NCI-H345 treated with DMSO at 0.1 percent for 48 hours (cell line): ENCODE measurements at regions not wholly inside any gene's neighbourhood (a gene's known extent, or its start where the extent isn't known, plus 50 kb on each side); places are given as distances from the start of the nearest gene placed in this dataset.

Experiments used
- DNase-seq: peaks from one replicate; lab custom pipeline; 2025; ENCODE audit not compliant: unreplicated experiment; lab: John Stamatoyannopoulos, UW

DNA sequence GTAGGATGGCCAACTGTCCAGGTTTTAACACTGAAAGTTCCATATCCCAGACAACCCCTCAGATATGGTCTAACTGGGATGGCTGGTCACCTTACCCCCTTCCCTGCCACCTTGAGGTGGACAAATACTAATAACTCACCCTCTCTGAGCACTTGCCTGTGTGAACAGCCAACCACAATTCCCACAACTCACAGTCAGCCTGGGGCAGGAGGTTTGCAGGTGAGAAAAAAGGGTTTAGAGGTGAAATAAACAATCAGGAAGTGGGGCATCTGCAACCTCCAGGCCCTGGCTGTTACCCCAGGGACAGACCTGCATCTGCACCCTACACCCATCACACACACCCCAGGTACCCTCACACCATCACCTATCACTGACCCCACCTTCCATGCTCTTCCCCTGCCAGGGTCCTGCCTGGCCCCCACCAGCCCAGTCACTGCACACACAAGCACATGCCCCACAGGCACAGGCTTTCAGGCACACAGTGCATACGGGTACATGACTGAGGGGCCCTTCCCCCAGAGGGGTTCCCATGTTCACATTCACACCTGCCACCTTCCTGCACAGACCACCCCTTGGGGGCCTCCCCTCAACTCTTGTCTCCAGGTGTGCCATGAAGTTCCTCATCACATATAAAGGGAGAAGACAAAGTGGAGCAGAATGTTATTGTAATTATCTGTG, 679.5 kb downstream of the MATN1 start:
- DNase-seq, result no peak

GRCh38 chr1:30043256-30043655, 680.1 kb downstream of the MATN1 start:
- DNase-seq, result no peak

- no peak for DNase-seq
Measured at GRCh38 chr1:30042438-30043147, 680.8 kb downstream of the MATN1 start.

GRCh38 chr1:30041741-30042437, 681.5 kb downstream of the MATN1 start:
- no peak for DNase-seq

- DNase-seq, result no peak
Measured at GRCh38 chr1:30040081-30041019, 683.0 kb downstream of the MATN1 start.

- no peak for DNase-seq
Measured at GRCh38 chr1:30039354-30040080, 683.9 kb downstream of the MATN1 start.

DNA sequence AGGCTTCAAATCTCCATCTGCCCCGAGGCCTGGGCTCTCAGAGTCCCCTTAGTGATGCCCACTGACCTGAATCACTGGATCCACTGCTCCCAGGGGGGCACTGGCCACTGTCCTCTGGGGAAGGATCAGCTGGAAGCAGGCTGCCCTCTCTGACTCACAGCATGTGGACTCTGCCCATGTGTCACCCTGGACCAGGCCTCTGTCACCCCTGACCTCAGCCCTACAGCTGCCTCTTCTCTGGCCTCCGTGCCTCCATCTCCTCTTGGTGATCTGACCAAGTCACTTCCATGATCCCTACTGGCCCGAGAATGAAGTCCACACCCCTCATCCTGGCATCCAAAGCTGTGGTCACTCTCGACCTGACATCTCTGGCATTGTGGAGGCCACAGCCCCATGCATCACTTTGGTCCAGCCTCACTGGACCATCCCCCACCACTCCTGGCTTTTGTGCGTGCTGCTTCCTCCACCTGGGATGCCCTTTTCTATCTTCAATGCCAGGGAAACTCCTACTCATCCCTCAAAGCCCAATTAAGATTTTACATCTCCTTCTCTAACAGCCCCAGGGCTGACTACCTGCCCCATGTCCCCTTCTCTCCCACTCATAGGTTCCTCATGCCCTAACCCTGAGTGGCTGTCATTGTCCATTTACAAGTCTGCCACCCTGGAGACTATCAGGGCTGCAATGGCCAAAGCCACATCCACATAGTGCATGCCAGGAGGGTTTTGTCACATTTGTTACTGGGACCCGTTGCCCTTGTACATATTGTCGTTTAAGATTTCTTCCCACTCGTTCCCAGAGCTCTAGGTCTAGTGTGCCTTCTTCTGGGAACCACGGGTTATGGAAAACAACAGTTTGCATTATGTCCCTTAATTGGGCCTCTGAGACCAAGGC, 685.0 kb downstream of the MATN1 start:
- no peak for DNase-seq

GRCh38 chr1:30037251-30038118, 685.9 kb downstream of the MATN1 start:
- DNase-seq, result no peak

- DNase-seq, result no peak
Measured at GRCh38 chr1:30036666-30037065, 686.7 kb downstream of the MATN1 start.

GRCh38 chr1:30036229-30036547, 687.2 kb downstream of the MATN1 start:
- DNase-seq, result no peak

DNA sequence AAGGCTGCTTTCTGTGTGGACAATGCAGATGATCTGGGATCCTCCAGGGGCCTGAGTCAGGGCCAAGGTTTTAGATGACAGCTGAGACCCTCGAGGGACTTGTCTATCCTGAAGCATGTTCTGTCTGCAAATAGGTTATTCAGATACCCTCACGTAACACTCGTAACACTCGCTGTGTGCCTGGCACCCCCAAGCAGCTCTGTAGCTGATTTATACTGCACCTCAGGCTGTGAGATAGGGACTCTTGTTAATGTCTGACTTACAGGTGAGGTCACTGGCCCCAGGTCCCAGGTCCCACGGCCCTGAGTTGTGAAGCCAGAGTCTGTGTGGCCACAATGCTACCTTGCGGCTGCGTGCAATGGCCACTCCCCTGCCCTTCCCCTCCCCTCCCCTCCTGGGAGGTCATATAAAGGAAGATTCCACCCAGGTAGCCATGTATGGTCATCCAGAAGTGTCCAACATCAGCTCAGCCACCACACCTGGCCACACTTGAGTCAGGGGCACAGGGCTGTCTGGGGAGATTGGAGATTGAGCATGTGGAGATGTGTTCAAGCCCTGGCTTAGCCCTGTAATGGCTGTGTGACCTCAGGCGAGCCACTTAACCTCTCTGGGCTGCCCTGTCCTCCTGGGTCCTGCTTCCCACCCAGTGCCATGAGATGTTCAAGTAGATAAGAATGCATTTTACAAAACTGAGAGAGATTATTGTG, 687.7 kb downstream of the MATN1 start:
- no peak for DNase-seq

DNA sequence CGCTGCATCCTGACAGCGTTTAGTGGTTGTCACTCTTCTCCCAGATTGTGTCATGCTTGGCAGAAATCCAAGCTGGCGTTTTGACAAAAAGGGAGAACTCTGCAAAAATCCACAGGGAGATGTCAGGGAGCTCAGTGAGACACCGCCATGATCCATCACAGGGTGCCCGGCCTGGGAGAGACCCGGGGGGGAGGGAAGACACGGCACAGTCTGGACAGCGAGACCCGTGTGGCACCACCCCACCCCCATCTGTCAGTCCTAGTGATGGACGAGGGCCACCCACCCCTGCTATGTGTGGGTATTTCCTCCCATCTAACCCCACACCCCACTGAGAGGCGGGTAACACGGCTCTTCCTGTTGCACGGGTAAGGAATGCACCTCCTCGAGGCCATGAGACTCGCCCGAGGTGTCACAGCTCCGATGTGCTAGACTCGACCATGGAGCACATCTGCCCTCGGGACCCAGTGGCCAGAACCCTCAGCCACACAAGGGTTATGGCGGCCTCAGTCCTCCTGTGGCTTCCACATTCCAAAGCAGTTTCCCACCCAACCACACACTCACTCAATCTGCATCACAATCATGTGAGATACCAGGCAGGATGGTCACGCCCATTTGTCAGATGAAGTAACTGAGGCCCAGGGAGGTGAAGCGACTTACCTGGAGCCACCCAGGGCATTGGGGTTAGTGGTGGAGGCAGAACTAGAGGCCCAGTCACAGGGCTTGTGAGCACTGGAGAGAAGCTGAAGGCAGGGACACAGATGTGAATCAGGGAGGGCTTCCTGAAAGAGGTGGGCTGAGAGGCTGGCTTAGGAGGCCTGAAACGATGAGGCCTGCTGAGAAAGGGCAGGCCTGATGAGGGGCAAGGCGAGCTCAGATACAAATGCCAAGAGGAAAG, 688.5 kb downstream of the MATN1 start:
- peak; percentile 28 for DNase-seq

GRCh38 chr1:30034105-30034626, 689.2 kb downstream of the MATN1 start:
- no peak for DNase-seq

- no peak for DNase-seq
Measured at GRCh38 chr1:30033256-30034104, 689.9 kb downstream of the MATN1 start.

DNA sequence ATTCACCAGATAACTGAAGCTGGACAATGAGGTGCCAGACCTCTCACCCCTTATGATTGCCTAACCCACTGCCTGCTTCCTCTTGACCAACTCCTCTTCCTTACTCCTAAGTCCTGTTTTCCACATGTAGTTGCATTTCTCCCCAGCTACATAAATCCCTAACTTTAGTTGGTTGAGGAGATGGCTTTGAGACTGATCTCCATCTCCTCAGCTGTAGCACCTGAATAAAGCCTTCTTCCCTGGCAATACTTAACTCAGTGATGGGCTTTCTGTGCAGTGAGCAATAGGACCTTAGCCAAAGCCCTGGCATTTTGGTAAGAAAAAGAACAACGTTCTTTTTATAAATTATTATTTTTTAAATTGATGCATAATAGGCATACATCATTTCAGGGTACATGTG, 691.1 kb downstream of the MATN1 start:
- no peak for DNase-seq

- no peak for DNase-seq
Measured at GRCh38 chr1:30029677-30030076, 693.7 kb downstream of the MATN1 start.
